ENCODE measurements at regions not wholly inside any gene's neighbourhood (a gene's known extent, or its start where the extent isn't known, plus 50 kb on each side); places are given as distances from the start of the nearest gene placed in this dataset.
"Not testable (repeated sequence)": the region's sequence is repeated elsewhere in the genome, so short reads cannot be mapped to it uniquely, and the experiment has no call there.

DNA sequence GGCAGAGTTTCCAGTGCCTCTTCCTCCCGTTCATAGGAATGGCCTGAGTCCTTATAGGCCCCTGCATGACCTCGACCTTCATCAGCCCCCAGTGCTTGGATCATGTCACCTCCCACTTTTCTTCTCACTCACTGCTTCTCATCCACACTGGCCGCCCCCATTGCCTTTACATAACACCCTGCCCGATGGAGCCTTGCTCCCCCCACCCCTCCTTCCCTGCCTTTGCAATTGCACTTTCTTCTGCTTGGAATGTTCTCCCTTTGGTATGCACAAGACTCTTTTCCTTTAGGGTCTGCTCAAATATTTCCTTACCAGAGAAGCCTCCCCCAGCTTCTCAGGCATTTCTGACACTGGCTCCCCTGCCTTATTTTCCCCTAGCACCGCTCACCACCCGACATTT lies 125.2 kb upstream of the KCNJ6 start:
- DNase-seq = no peak

DNA sequence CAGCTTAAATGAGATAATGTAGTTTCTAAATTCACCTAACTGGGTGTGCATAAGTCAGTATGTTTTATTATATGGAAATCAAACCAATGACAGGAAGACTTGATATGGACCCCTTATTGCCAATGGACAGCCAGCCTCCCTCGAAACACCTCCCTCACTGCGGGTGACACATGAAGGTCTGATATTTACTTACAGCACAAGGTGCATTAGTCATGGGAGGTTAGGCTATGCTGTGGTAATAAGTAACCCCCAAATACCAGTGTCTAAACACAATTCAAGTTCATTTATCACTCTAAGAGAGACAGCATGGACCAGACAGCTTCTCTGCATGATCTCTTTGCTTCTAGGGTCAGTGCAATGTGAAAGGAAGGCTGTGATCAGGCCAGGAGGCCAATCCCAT lies 126.0 kb upstream of the KCNJ6 start:
- no peak for DNase-seq

DNA sequence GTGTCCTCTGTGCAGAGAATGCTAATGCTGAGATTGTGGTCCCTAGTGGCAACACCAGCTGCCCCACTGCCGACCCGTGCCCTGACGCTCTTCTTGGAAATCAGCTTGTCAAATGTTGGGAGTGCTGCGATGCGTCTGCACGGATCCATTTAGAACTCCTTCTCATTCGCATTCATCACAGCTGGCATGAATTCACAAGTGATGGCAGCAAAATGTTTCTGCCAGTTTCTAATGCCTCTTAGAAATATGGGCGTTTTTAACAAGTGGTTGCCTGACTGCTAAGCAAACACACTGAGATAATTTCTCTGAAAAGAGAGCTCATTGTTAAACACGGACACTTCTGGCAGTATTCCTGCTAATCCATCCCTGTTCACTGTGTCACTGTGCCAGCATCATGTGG lies 131.9 kb upstream of the KCNJ6 start:
- no peak for DNase-seq

DNA sequence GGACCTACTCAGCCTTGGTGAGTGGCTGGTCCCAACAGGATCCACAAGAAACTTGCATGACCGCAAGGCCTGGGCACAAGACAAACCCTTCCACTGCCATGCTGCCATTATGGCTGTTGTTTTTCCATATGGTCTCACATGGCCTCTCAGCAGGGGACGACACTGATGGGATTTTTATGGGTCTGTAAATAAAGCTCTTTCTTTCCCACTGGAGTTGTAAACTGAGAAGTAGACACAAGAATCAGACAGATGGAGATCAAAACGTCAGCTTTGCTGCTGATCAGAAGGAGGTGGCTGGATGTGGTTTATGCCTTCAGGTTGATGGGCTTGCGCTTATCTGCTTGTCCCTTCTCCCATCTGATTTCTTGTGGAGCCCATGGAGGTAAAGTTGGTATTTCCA lies 138.1 kb upstream of the KCNJ6 start:
- DNase-seq = no peak

DNA sequence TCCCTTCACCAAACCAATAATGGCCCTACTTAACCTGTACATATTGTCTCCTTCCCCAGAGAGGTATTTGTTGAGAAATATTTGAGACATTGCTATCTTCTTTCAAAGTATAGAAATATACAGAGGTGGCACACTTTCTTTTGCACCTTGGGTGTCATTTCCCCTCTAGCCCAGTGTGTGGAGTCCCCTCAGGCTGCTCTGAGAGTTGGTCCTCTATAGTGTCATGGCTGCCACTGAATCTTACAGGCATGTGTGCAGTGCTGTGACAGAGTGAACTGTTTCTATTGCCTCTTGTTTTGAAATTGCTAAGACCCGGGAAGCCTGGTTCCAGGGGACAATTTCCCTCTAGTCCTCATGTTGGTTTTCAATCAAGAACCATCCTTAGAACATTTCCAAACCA lies 140.2 kb upstream of the KCNJ6 start:
- DNase-seq = no peak

DNA sequence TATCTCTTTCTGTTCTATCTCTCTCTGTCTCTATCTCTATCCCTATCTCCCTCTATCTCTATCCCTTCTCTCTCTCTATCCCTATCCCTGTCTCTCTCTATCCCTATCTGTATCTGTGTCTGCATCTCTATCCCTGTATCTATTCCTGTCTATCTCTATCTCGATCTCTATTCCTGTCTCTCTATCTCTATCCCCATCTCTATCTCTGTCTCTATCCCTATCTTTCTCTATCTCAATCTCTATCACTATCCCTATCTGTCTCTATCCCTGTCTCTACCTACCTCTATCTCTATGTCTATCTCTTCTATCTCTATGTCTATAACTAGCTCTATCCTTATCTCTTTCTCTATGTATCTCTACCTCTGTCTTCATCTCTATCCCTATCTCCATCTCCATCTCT lies 141.4 kb upstream of the KCNJ6 start:
- DNase-seq = no peak

DNA sequence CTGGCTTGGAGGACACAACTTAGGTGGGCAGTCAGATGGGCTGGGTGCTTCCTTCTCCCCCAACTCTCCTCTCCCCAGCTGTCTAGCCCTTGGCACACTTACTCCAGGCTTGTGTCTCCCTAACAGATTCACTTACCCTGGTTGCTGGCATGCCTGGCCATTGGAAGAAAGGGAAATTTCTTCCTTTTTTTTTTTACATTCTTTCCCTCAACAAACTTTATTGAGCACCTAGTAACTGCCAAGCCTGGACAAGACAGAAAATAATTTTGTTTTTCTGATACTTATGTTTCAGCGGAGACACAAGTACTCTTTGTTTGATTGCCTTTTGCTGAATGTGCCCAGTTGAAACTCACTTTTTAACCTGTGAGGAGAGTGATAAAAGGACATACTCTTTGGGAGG lies 144.3 kb upstream of the KCNJ6 start:
- DNase-seq = no peak

DNA sequence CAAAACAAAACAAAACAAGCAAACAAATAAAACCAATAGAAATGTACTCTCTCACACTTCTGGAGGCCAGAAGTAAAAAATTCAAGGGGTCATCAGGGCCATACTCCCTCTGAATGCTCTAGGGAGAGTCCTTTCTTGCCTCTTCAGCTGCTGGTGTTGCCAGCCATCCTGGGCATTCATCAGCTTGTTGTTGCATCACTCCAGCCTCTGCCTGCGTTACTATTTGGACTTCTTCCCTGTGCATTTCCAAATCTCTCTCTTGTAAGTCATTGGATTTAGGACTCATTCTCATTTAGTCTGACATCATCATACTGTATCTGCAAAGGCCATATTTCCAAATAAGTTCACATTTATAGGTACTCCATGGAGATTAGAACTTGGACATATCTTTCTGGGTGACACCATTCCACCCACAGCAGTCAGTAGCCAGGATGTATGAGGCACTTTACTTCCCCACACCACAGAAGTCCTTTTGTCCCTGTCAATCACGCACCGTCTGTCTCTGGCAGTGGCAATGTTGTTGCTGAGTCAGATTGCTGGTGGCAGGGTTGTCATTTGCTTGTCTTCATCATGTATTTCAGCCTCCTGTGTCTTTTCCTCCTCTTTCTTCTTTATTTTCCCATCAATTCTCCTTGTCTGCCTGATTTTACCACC lies 151.0 kb upstream of the KCNJ6 start:
- DNase-seq = no peak

DNA sequence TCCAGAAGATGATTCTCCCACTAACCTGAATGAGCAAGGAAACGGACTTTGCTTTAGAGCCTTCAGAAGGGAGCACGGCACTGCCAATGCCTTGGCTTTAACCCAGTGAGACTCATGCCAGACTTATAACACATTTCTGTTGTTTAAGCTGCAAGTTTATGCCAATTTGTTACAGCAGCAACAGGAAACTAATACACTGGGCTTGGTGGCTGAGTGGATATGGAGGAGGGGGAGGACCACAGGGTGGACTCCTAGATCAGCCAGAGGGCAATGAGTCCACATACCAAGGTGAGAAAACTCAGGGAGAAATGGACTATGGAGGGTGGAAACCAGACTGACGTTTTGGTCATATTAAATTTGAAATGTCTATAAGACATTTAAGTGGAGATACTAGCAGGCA lies 156.2 kb upstream of the KCNJ6 start:
- no peak for DNase-seq

DNA sequence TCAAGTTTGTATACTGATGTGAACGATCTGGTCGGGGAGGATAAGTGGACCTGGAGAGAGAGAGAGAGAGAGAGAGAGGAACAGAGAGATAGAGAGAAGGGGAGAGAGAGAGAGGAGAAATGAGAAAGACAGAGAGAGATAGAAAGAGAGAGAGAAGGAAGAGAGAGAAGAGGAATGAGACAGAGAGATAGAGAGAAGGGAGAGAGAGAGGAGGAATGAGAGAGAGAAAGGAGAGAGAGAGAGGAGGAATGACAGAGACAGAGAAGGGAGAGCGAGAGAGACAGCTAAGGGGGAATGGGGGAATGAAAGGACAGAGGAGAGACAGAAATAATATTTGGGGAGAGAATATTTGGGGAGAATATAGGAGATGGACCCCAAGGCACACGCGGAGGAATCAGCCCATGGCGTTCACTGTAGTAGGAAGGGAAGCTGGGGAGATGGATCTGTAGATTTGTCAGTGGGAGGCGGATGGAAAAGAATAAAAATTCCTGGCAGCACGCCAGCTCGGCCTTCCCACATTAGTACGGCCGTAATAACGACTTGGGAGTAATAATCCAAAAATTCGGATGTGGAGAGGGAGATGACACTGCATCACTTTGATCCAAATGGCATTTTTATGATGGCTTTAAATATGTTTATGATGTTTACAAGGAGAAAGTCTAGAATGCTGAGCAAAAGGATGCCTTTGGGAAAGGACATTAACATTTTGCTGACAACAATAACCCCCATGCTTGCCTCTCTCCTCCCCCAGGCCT lies 159.8 kb upstream of the KCNJ6 start:
- DNase-seq = peak; percentile 46

DNA sequence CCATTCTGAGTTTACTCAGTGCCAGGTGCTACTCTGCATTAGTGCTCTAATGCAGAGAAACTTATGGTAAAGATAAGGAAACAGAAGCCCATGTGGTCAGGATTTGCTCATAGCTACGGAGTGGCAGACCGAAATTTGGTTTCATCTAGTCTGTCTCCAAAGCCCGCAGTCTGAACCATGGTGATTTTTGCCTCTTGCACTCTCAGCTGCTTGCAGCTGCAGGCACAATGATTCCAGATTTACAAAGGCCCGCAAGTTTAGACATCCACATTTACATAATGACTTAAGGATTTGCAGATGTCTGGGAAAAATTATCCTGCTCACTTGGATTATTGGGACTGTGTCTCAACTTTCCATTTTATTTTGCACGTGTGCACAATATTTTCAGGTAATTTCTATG lies 161.3 kb upstream of the KCNJ6 start:
- DNase-seq = peak; percentile 81

DNA sequence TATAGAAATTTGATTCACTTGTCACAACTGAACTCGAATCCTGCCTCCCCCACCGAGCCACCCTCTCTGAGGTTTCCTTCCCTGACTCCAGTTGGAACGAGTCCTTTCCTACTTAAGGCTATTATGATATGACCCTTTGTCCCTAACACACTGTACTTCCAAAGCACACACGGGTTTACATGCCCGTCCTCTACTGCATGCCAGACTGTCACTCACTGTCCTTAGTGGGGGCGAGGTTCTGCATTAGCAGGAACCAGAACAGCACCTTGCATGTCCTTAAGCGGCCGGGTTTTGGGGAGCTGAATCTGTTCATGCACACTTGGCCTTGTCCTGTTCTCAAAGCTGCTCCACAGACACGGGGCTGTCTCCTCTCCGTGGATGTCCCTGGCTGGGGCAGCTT lies 164.6 kb upstream of the KCNJ6 start:
- DNase-seq = no peak

DNA sequence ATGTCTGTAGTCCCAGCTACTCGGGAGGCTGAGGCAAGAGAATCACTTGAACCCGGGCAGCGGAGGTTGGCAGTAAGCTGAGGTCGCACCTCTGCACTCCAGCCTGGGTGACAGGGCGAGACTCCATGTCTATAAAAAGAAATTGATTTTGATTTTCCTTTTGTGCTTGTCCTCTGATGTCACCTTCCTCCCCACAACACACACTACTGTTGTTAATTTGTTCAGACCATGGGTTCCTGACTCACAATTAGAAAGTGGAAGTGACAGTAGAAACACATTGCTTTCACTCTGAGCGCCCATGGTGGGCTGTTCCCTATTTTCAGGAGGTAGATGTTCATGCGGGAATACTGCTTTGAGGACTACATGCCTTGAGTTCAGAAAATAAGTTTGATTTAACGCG lies 165.5 kb upstream of the KCNJ6 start:
- DNase-seq = no peak

DNA sequence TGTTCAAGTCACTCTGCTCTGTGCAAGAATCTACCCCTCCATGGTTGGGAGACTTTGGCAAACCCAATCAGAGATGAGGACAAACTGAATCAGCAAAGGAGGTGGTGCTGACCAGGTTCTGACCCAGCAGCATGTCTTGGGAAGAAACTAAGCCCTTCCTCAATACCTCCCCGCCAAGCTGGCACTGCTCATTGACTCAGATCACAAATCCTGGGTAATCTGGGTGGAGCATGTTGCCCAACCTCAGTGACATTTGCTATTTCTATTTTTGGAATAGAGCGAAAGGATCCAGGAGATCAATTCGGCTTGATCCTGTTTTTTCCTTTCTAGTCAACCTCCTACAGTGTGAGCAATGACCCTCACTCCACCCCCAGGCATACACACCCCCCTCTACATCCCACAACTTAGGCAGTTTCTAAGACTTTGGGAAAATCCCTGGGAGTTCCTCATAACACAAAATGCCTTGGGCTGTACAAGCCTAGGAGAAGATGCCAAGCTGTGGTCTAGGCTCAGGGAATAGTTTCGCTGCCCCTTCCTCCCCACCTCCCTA lies 166.8 kb upstream of the KCNJ6 start:
- no peak for DNase-seq

DNA sequence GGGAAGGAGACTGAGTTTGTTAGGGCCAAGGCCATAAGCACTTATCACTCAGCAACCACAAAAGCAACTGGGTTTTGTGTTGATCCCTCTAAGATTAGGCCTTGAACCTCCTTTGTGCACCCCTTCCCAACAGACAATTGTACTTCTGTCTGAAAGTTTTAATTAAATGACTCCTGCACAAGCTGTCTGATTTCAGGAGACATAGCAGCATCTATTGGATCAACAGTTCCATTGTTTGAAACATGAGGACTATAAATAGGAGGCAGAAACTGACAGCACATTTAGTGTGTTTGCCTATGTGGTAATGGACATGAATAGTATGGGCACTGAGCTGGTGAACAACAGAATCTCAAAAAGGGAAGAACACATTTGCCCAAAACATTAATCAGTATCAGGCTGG lies 167.3 kb upstream of the KCNJ6 start:
- no peak for DNase-seq

DNA sequence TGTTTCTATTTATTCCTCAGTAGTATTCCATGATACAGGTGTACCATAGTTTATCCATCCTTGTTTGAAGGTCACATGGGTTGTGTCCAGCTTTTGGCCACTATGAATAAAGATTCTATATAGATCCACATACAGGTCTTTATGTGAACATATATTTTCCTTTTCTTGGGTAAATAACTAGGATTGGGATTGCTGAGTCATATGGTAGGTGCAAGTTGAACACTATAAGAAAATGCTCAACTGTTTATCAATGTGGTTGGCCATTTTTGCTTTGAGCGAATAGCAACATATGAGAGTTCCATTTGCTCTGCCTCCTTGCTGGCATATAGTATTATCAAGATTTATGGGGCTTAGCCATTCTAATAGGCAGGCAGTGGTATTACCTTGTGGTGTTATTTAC lies 170.2 kb upstream of the KCNJ15 start:
- DNase-seq = no peak

DNA sequence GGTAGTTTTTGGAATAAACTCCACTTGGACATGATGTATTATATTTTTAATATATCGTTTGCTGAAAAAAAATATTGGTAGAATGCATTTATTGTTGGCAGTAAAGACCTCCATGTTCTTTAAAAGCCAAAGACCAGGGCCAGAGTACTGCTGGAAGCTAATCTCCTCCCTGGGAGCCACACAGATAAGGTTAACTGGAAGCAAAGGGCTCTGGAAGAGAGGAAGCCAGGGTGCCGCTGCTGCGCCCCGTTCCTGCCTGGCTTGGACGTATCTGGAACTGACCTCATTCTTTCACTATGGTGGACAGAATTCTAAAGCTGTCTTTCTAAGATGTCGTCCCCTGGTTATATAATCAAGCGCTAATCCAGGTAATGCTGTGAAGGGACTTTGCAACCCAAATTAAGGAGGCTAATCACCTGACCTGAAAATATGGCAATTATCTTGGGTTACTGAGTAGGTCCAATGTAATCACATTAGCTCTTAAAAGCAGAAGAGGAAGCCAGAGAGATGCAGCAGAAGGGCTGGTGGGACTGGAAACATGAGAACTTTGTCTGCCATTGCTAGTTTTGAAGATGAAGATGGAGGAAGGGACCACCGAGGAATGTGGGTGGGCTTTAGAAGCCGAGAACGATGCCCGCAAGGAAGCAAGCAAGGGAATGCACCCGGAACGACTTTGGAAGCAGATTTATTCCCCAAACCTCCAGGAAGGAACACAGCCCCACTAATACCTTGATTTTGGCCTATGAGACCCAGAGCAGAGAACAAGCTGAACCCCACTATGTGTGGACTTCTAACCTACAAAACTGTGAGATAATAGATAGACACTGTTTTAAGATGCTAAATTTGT lies 167.7 kb upstream of the KCNJ15 start:
- DNase-seq = no peak

DNA sequence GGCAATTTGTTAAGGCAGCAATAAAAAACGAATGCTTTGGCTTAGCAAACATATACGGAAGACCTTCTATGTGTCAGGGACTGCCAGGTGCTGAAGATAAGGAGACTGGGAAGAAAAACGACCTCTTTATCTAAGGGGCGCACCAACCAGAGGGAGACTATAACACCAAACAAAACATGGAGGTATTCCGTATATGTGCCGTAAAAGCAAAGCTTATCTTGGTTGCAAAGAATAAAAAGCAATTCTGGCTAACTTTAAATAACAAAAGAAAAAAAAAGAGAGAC lies 167.1 kb upstream of the KCNJ15 start:
- no peak for DNase-seq

DNA sequence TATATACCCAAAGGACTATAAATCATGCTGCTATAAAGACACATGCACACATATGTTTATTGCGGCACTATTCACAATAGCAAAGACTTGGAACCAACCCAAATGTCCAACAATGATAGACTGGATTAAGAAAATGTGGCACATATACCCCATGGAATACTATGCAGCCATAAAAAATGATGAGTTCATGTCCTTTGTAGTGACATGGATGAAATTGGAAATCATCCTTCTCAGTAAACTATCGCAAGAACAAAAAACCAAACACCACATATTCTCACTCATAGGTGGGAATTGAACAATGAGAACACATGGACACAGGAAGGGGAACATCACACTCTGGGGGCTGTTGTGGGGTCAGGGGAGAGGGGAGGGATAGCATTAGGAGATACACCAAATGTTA lies 165.7 kb upstream of the KCNJ15 start:
- not testable (repeated sequence) for DNase-seq

DNA sequence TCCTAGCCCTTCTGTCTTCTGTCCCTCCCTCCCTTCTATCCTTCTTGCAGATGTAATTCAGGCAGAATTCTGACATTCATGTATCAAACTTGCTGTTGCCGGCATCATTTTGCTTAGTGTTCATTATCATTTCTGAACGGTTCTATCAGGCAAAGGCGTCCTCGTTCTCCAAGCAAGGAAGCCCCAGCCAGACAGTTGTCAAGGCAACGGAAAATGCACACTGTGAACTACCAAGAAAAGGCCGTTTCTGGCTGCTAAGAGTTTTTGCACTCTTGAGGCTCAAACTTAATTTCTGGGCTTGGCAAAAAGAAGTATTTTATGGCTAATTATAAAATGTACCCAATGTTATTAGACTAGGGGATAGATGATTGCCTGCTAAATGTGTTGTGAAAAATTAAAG lies 164.7 kb upstream of the KCNJ15 start:
- no peak for DNase-seq

DNA sequence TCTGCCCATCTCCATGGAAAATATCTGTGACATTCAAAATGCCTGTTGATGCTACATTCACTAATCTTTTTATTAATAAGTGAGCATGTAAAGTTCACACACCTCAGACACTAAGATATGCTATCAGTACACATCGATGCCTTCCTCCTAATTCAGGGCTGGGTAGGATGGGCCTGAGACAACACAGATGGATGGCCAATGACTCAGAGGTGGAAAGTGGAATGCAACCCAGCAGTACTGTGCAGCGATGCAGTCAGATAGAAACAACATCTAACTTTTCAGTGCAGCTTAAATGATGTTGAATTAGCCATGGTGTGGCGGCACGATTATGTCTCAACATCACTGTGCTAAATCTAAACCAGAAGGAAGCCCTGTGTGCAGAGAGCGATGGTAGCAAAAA lies 161.6 kb upstream of the KCNJ15 start:
- no peak for DNase-seq

DNA sequence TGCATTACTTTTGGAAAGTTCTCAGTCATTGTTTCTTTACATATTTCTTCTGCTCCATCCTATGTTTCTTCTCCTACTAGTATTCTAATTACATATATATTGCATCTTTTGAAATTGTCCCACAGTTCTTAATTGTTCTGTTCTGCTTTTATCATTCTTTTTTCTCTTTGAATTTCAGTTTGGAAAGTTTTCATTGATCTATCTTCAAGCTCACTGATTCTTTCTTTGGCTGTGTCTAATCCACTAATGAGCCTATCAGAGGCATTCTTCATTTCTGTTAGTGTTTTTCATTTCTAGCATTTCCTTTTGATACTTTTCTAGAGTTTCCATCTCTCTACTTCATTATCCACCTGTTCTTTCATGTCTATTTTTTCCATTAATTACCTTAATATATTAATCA lies 159.0 kb upstream of the KCNJ15 start:
- DNase-seq = no peak

DNA sequence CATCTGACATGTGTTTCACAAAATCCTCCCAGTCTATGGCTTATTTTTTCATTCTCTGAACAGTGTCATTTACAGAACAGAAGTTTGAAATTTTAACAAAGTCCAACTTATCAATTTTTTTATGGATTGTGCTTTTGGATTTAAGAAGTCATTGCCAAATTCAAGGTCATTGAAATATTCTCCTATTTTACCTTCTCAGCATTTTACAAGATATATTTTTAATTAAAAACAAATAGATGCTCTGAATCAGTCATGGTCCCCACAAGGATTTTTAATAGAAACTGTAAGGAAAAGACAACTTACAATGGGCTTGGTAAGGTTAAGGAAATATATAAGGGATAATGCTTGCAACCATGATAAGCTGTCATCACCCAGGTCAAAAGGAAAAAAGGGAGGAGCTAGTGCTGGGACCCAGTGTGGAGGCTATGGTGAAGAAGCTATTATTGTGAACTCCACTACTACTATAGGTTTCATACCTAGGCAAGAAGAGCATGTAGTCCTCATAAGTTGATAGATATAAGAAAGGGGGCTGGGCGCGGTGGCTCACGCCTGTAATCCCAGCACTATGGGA lies 144.5 kb upstream of the KCNJ15 start:
- no peak for DNase-seq

All from skin of body (tissue), 1 donor.